HG03064 (cell line): ENCODE measurements at regions not wholly inside any gene's neighbourhood (a gene's known extent, or its start where the extent isn't known, plus 50 kb on each side); places are given as distances from the start of the nearest gene placed in this dataset.
"Not testable (repeated sequence)": the region's sequence is repeated elsewhere in the genome, so short reads cannot be mapped to it uniquely, and the experiment has no call there.

Experiments
- ATAC-seq: cut with Tn5 transposase; IDR thresholded peaks from one replicate; pipeline ENCODE4 v1.9.1; 2021; ENCODE audit warnings: low read depth; ENCODE audit not compliant: unreplicated experiment

GRCh38 chr6:102902471-102902870 is 1509.0 kb downstream of the GRIK2 start:
- ATAC-seq, result no peak

GRCh38 chr6:102895683-102896082 is 1502.2 kb downstream of the GRIK2 start:
- ATAC-seq, result no peak

- no peak for ATAC-seq
Measured at GRCh38 chr6:102885165-102885564, 1491.7 kb downstream of the GRIK2 start.

- ATAC-seq, result no peak
Measured at GRCh38 chr6:102853249-102853955, 1459.9 kb downstream of the GRIK2 start.

GRCh38 chr6:102848796-102849195 is 1455.3 kb downstream of the GRIK2 start:
- ATAC-seq, result no peak

- ATAC-seq, result no peak
Measured at GRCh38 chr6:102848210-102848609, 1454.7 kb downstream of the GRIK2 start.

GRCh38 chr6:102841060-102841459 is 1447.6 kb downstream of the GRIK2 start:
- ATAC-seq, result no peak

- no peak for ATAC-seq
Measured at GRCh38 chr6:102832021-102832420, 1438.5 kb downstream of the GRIK2 start.

GRCh38 chr6:102820098-102820497 is 1426.6 kb downstream of the GRIK2 start:
- no peak for ATAC-seq

GRCh38 chr6:102815207-102815606 is 1421.7 kb downstream of the GRIK2 start:
- no peak for ATAC-seq

- no peak for ATAC-seq
Measured at GRCh38 chr6:102813489-102814275, 1420.2 kb downstream of the GRIK2 start.

- no peak for ATAC-seq
Measured at GRCh38 chr6:102812242-102812641, 1418.7 kb downstream of the GRIK2 start.

- ATAC-seq, result not testable (repeated sequence)
Measured at GRCh38 chr6:102808944-102809505, 1415.5 kb downstream of the GRIK2 start.

- no peak for ATAC-seq
Measured at GRCh38 chr6:102799051-102799450, 1405.5 kb downstream of the GRIK2 start.

GRCh38 chr6:102798636-102799035 is 1405.1 kb downstream of the GRIK2 start:
- ATAC-seq, result no peak

GRCh38 chr6:102793752-102794151 is 1400.2 kb downstream of the GRIK2 start:
- no peak for ATAC-seq

GRCh38 chr6:102774326-102774725 is 1380.8 kb downstream of the GRIK2 start:
- no peak for ATAC-seq

GRCh38 chr6:102773636-102774035 is 1380.1 kb downstream of the GRIK2 start:
- no peak for ATAC-seq

- no peak for ATAC-seq
Measured at GRCh38 chr6:102766963-102767362, 1373.5 kb downstream of the GRIK2 start.

GRCh38 chr6:102764317-102764716 is 1370.8 kb downstream of the GRIK2 start:
- no peak for ATAC-seq

GRCh38 chr6:102763891-102764290 is 1370.4 kb downstream of the GRIK2 start:
- no peak for ATAC-seq

- ATAC-seq, result no peak
Measured at GRCh38 chr6:102761872-102762271, 1368.4 kb downstream of the GRIK2 start.
